RWPE2 (cell line): ENCODE measurements at regions not wholly inside any gene's neighbourhood (a gene's known extent, or its start where the extent isn't known, plus 50 kb on each side); places are given as distances from the start of the nearest gene placed in this dataset.

ENCODE experiments used
- ATAC-seq: fragments of 200-7000 bp; cut with Tn5 transposase; 3 replicates; pipeline ENCODE4 v1.9.1; 2021; ENCODE audit warnings: low read depth
- DNase-seq: peaks from one replicate; pipeline ENCODE4 v3.0.0-alpha.2; 2020; ENCODE audit warnings: low spot score
- H3K27ac ChIP-seq: fragments of 450-650 bp; 2 replicates; pipeline ENCODE4 v1.5.1; 2017; ENCODE audit warnings: mild to moderate bottlenecking; ENCODE audit not compliant: poor library complexity, severe bottlenecking
- H3K27me3 ChIP-seq: fragments of 250-450 bp; sonication (Bioruptor Pico); 2 replicates; pipeline ENCODE4 v1.5.1; 2021; ENCODE audit warnings: mild to moderate bottlenecking, moderate library complexity; ENCODE audit not compliant: insufficient read depth, poor library complexity, severe bottlenecking
- H3K36me3 ChIP-seq: fragments of 250-450 bp; sonication (Bioruptor Pico); 2 replicates; pipeline ENCODE4 v1.5.1; 2020; ENCODE audit warnings: low read depth, mild to moderate bottlenecking, moderate library complexity
- H3K4me1 ChIP-seq: fragments of 250-450 bp; sonication (Bioruptor Pico); 2 replicates; pipeline ENCODE4 v1.5.1; 2021; ENCODE audit warnings: mild to moderate bottlenecking, moderate library complexity; ENCODE audit not compliant: insufficient read depth, poor library complexity, severe bottlenecking
- H3K4me3 ChIP-seq: fragments of 250-450 bp; sonication (Bioruptor Pico); 2 replicates; pipeline ENCODE4 v1.5.1; 2021; ENCODE audit warnings: mild to moderate bottlenecking, moderate library complexity; ENCODE audit not compliant: severe bottlenecking
- H3K9me3 ChIP-seq: fragments of 250-450 bp; sonication (Bioruptor Pico); 2 replicates; pipeline ENCODE4 v1.5.1; 2021; ENCODE audit warnings: mild to moderate bottlenecking, moderate library complexity; ENCODE audit not compliant: severe bottlenecking
- CTCF ChIP-seq: fragments of 450-650 bp; IDR thresholded peaks from one replicate; pipeline ENCODE4 v1.5.1; 2017; ENCODE audit warnings: mild to moderate bottlenecking, moderate library complexity; ENCODE audit not compliant: poor library complexity, severe bottlenecking

DNA sequence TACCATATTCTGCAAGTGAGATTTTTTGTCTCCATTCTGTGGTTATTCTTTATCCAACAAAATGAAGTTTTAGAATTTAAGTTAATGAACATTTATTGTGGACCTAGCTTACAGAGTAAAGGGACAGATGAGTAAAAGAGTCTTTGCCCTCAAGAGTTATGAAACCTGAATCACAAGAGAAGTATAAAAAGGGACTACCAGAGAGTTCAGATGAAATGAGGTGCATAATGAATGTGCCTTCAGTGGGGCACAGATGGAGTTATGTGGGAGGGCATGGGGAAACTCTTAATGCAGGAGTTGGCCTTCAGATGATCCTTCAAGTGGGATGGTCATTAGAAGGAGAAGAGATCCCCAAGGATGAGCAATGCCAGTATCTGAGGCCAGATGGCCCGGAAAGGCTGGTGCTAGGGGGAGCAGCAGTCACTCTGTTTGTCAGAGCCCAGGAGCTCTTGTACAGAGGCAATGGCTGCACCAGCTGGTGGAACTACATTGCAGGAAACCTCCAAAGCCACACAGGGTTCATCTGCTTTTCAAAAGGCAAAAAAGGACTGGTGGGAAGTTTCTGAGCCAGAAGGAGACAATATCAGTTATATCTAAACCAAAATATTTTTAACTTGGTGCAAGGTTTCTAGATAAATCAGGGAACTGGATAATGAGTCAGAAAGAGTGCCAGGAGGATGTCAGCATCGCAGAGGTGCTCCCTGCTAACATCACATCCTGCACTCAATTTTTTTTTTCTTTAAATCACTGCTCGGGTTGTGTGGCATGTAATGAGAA, 162.0 kb downstream of the KLF6 start:
- H3K27ac ChIP-seq, result no peak overlapping the region
- no peak for DNase-seq
- H3K36me3 ChIP-seq, result no peaks in the 10 kb centered on the region
- no peaks in the 10 kb centered on the region for H3K27me3 ChIP-seq
- peaks cover 4% of the 10 kb centered on the region for H3K4me1 ChIP-seq
- no peaks in the 10 kb centered on the region for H3K9me3 ChIP-seq
- no peak for ATAC-seq
- no peak overlapping the region for H3K4me3 ChIP-seq
- TF ChIP-seq CTCF, result no peak

DNA sequence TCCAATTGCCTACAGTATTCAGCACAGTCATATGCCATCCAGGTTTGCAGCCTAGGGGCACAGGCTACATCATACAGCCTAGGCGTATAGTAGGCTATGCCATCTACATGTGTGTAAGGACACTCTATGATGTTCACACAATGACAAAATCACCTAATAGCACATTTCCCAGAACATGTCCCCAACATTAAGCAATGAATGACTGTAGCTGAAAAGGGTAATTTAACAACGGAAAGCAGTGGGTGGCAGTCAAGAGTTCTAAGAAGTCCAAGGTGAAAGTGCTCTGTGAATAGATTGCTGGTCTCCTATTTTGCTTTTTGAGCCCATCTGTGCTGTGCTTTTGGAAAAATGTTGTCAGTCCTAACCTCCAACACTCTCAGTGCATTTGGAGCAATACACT, 162.6 kb downstream of the KLF6 start:
- H3K27ac ChIP-seq, result no peak overlapping the region
- H3K36me3 ChIP-seq, result no peaks in the 10 kb centered on the region
- H3K9me3 ChIP-seq, result no peaks in the 10 kb centered on the region
- ATAC-seq, result no peak
- peaks cover 4% of the 10 kb centered on the region for H3K4me1 ChIP-seq
- no peak for DNase-seq
- H3K27me3 ChIP-seq, result no peaks in the 10 kb centered on the region
- no peak overlapping the region for H3K4me3 ChIP-seq
- TF ChIP-seq CTCF, result no peak

GRCh38 chr10:3620818-3621217, 164.2 kb downstream of the KLF6 start:
- Histone ChIP-seq H3K4me3 (no peak overlapping the region), H3K36me3 (no peaks in the 10 kb centered on the region), H3K27me3 (no peaks in the 10 kb centered on the region), H3K4me1 (peaks cover 3% of the 10 kb centered on the region), H3K27ac (no peak overlapping the region), H3K9me3 (no peaks in the 10 kb centered on the region)
- ATAC-seq (no peak), DNase-seq (no peak)
- TF ChIP-seq CTCF, result no peak

DNA sequence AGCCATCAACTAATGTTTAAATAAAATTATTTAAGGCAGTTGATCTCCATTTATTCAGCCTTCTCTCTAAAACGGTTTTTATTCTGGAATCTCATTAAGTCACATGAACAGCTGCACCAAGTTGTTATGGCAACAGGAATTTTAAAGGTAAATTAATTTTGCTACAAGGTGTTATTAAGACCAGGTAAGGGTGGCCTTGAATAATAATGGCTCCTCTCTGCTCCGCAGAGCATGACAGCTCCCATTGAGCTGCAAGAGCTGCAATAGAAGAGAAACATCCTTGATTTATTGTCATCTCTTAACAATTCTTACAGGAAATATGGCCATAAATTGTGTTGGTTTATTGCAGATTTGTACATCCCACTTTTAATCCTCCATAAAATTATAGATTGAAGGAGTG, 165.8 kb downstream of the KLF6 start:
- Histone ChIP-seq H3K4me1 (no peaks in the 10 kb centered on the region), H3K27me3 (no peaks in the 10 kb centered on the region), H3K4me3 (no peak overlapping the region), H3K36me3 (no peaks in the 10 kb centered on the region), H3K9me3 (no peaks in the 10 kb centered on the region), H3K27ac (no peak overlapping the region)
- no peak for DNase-seq
- no peak for TF ChIP-seq CTCF
- no peak for ATAC-seq

DNA sequence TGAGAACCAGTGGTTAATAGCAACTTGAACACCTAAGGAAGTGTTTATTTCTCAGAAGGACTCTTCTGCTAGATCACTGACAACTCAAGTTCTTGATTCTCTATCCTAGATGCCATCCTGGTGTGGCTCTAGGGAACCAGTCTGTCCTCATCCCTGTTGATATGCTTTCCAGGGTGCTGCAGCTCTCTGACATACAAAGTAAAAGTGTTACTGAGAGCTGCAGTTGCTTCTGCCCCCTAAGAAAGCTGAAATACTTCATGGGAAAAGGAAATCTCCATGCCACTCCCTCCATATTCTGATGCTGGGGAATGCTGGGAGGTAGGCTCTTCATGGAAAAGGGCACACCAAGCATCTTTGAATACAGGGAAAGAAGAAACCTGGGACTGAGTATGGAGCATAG, 168.1 kb downstream of the KLF6 start:
- no peaks in the 10 kb centered on the region for H3K9me3 ChIP-seq
- H3K4me3 ChIP-seq, result no peak overlapping the region
- no peak for DNase-seq
- H3K4me1 ChIP-seq, result no peaks in the 10 kb centered on the region
- no peak overlapping the region for H3K27ac ChIP-seq
- no peaks in the 10 kb centered on the region for H3K27me3 ChIP-seq
- TF ChIP-seq CTCF, result no peak
- ATAC-seq, result no peak
- no peaks in the 10 kb centered on the region for H3K36me3 ChIP-seq
